Skin epidermis (tissue), 12 donors: ENCODE measurements at regions not wholly inside any gene's neighbourhood (a gene's known extent, or its start where the extent isn't known, plus 50 kb on each side); places are given as distances from the start of the nearest gene placed in this dataset.

ENCODE experiments used
- H3K27ac ChIP-seq, 21 experiments: fragments of 200-600 bp; sonication (generic) in 11 of 21; one replicate each; pipeline ENCODE4 v1.5.0; 2020; ENCODE audit warnings: mild to moderate bottlenecking in 3 of 21, inconsistent platforms in 2 of 21, moderate library complexity in 2 of 21
- H3K4me3 ChIP-seq, 7 experiments: fragments of 200-600 bp; sonication (generic) in 2 of 7; one replicate each; pipeline ENCODE4 v1.5.0; 2020; ENCODE audit warnings: inconsistent platforms in 2 of 7, mild to moderate bottlenecking in 2 of 7, moderate library complexity in 1 of 7

DNA sequence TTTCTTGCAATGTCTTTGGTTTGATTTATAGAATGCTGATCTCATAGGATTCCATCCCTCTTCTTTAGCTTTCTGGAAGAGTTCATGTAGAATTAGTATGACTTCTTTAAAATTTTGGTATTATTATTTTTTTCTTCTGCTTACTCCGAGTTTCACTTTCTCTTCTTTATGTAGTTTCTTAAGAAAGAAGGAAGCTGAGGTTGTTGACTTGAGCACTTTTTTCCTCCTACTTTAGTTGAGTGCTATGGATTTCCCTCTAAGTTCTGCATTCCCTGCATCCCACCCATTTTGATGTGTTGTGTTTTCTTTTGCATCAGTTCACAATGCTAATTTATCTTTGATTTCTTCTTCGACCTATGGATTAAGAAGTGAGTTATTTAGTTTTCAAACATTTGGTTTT lies 78.9 kb upstream of the SPRED2 start:
- H3K27ac ChIP-seq, result no peak overlapping the region
- no peak overlapping the region for H3K4me3 ChIP-seq

GRCh38 chr2:65508225-65508624 lies 75.8 kb upstream of the SPRED2 start:
- Histone ChIP-seq H3K27ac (no peak overlapping the region), H3K4me3 (no peak overlapping the region)

- no peak overlapping the region for H3K4me3 ChIP-seq
- no peak overlapping the region for H3K27ac ChIP-seq
Observed at GRCh38 chr2:65507102-65508069, 75.0 kb upstream of the SPRED2 start.

GRCh38 chr2:65504814-65505697 lies 72.7 kb upstream of the SPRED2 start:
- Histone ChIP-seq H3K27ac (no peak overlapping the region), H3K4me3 (no peak overlapping the region)

DNA sequence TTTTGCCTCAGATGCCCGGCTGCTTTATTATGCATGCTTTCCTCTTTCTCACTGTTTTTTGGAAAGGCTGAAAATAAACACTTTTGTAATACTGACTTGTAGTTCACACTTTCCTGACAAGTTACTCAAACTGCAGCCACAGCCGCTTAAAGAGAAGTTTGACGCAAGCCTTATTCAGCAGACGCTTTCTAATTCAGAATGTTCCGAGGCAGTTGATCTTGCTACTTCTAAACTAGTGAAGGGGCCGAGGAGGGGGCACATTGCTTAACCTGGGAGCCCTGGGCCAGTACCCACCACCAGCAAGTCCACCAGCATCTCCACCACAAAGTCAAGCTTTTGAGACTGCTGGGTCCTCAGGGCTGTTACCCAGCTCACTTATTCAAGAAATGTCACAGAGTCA lies 71.8 kb upstream of the SPRED2 start:
- Histone ChIP-seq H3K4me3 (no peak overlapping the region), H3K27ac (no peak overlapping the region)

- Histone ChIP-seq H3K27ac (no peak overlapping the region), H3K4me3 (no peak overlapping the region)
Observed at GRCh38 chr2:65503746-65504145, 71.3 kb upstream of the SPRED2 start.

DNA sequence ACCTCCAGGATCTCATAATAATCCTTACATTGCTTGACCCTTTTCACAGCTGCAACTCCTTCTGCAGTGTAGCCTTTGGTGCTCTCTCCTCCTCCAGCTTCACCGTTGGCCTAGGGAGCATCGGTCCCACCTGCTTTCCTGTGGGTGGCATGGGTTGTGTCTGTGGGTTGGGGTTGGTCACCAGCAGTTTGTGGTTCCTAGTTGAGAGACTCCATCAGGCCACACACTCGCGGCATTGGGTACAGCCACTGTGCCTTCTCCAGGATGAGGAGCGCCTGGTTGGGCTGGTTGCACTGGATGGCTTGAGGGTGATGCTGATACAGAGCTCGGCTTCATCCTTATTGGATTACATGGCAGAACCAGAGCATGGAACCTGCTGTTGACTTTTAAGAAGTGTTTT lies 69.4 kb upstream of the SPRED2 start:
- H3K4me3 ChIP-seq, result no peak overlapping the region

GRCh38 chr2:65501074-65501473 lies 68.7 kb upstream of the SPRED2 start:
- no peak overlapping the region for H3K27ac ChIP-seq
- no peak overlapping the region for H3K4me3 ChIP-seq

More for the DNA sequence above, 69.4 kb upstream of the SPRED2 start:
- H3K27ac ChIP-seq, result no peak overlapping the region

- H3K27ac ChIP-seq, result no peak overlapping the region
- no peak overlapping the region for H3K4me3 ChIP-seq
Observed at GRCh38 chr2:65500310-65501040, 68.1 kb upstream of the SPRED2 start.

GRCh38 chr2:65499216-65499615 lies 66.8 kb upstream of the SPRED2 start:
- no peak overlapping the region for H3K27ac ChIP-seq
- no peak overlapping the region for H3K4me3 ChIP-seq

DNA sequence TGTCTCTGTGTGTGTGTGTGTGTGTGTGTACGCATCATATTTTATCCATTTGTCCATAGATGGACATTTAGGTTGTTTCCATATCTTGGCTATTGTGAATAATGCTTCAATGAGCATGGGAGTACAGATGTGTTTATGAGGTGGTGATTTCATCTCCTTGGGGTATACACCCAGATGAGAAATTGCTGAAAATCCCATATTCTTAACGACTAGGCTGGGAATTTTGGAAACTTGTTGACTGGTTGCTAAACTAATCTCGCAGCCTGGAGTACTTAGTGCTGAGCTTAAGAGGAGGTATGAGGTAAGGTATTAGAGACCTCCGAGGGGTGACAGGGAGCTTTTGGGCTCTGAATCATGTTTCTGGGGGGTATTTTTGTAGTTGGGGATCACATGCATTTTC lies 66.0 kb upstream of the SPRED2 start:
- Histone ChIP-seq H3K4me3 (no peak overlapping the region), H3K27ac (no peak overlapping the region)

DNA sequence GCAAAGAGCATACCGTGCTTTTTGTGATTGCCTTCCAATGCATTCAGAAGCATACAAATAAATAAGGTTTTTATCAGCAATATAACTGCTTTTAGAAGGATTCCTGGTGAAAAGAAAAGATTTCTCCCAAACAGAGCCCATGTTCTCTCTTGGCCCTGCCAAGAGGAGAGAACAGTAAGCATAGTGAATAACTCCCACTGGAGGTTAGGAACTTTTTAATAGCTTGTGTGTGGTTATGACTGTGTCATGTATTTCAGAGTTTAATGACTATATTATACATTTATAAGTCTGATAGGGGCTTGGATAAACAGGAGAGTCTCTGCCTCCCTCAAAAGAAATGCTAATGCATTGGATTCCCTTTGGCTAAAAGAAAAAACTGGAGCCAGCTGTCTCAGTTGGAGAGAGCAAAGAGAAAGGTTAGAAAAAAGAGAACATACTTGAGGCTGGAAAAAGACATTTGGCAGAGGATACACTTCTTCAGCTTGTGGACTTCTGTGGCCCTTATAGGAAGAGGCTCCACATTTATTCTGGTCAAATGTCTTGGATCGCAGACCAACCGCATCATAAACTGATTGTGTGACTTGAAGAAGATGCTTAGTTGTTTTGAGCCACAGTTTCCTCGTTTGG lies 63.0 kb upstream of the SPRED2 start:
- H3K4me3 ChIP-seq, result no peak overlapping the region

DNA sequence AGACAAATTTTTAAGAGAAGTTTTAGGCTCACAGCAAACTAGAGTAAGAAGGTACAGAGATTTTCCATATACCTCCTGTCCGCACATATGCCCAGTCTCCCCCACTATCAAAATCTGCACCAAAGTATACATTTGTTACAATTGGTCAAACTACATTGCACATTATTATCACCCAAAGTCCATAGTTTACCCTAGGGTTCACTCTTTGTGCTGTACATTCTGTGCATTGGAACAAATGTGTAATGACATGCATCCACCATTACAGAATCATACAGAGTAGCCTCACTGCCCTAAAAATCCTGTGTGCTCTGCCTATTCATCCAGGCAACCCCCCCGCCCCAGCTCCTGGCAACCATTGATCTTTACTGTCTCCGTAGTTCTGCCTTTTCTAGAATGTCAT lies 61.7 kb upstream of the SPRED2 start:
- Histone ChIP-seq H3K27ac (no peak overlapping the region), H3K4me3 (no peak overlapping the region)

More for the DNA sequence above, 63.0 kb upstream of the SPRED2 start:
- H3K27ac ChIP-seq, result no peak overlapping the region

- no peak overlapping the region for H3K27ac ChIP-seq
Observed at GRCh38 chr2:65491381-65491905, 59.0 kb upstream of the SPRED2 start.

DNA sequence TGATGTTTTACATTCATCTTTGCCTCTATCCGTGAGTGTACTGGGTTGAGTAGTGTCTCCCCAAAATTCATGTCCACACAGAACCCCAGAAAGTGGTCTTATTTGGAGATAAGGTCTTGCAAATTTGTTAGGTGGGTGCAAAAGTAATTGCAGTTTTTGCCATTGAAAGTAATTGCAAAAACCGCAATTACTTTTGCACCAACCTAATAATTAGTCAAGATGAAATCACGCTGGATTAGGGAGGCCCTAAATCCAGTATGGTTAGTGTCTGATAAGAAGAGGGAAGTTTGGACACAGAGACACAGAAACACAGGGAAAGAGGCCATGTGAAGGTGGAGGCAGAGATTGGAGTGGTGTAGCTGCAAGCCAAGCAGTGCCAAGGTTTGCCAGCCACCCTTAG lies 57.8 kb upstream of the SPRED2 start:
- Histone ChIP-seq H3K27ac (no peak overlapping the region), H3K4me3 (no peak overlapping the region)

More at GRCh38 chr2:65491381-65491905, 59.0 kb upstream of the SPRED2 start:
- H3K4me3 ChIP-seq, result no peak overlapping the region

DNA sequence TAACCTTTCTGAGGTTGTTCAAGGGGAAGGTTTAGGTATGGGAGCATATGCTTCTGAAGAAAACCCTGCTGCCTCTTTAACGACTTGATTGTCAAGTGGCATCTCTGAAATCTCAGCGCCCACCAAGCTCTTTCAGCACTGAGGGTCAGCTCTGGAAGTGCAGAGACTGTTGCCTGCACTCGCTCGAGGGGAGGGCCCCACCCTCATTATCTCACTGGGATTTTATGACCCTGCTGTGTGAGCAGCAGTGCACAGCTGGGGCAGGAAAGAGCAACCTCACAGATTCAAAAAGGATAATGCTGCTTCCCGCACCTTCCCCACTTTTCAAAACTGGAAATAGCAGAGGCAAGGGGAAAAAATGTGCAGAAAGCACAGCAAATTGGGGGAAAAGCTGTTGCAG lies 56.9 kb upstream of the SPRED2 start:
- H3K27ac ChIP-seq, result no peak overlapping the region

DNA sequence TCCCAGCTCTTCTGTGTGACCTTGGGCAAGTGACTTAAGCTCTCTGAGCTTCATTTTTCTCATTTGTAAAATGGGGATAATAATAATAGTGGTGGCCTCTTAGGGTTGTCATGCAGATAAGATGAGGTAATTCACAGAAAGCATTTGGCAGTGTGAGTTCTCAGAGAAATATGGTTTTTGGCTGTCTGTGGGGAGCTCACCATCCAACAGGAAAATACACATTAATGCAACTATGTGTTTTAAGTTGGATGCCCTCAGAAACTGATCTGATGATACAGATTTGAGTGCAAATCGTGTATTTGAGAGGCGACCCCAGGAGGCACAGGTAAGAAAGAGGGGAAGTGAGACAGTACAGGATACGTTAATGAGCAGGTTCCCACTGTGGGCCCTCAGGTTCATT lies 56.1 kb upstream of the SPRED2 start:
- H3K4me3 ChIP-seq, result no peak overlapping the region
- no peak overlapping the region for H3K27ac ChIP-seq

More for the DNA sequence above, 56.9 kb upstream of the SPRED2 start:
- H3K4me3 ChIP-seq, result no peak overlapping the region

- no peak overlapping the region for H3K27ac ChIP-seq
- no peak overlapping the region for H3K4me3 ChIP-seq
Observed at GRCh38 chr2:65487404-65487803, 55.0 kb upstream of the SPRED2 start.

DNA sequence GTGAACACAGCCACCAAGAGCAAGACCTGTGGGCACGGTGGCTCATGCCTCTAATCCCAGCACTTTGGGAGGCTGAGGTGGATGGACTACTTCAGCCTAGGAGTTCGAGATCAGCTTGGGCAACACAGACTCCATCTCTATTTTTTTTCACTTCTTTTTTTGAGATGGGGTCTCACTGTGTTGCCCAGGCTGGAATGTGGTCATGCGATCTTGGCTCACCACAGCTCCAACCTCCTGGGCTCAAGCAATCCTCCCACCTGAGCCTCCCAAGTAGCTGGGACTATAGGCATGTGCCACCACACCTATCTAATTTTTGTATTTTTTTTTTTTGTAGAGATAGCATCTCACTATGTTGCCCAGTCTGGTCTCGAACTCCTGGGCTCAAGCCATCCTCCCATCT lies 54.4 kb upstream of the SPRED2 start:
- H3K4me3 ChIP-seq, result no peak overlapping the region

More for the DNA sequence above, 54.4 kb upstream of the SPRED2 start:
- no peak overlapping the region for H3K27ac ChIP-seq
